GM19023 (cell line): ENCODE measurements at regions not wholly inside any gene's neighbourhood (a gene's known extent, or its start where the extent isn't known, plus 50 kb on each side); places are given as distances from the start of the nearest gene placed in this dataset.
A peak's percentile ranks its signal among the peaks of the same experiment; 100 is the strongest.

Experiments
- ATAC-seq: cut with Tn5 transposase; IDR thresholded peaks from one replicate; pipeline ENCODE4 v1.9.1; 2021; ENCODE audit warnings: mild to moderate bottlenecking, moderate library complexity; ENCODE audit not compliant: unreplicated experiment

GRCh38 chr12:88251798-88252197 is 109.7 kb downstream of the TMTC3 start:
- ATAC-seq = no peak

- no peak for ATAC-seq
Measured at GRCh38 chr12:88253371-88253978, 111.4 kb downstream of the TMTC3 start.

- ATAC-seq = no peak
Measured at GRCh38 chr12:88255224-88255623, 113.1 kb downstream of the TMTC3 start.

GRCh38 chr12:88255847-88256246 is 113.7 kb downstream of the TMTC3 start:
- ATAC-seq = no peak

GRCh38 chr12:88258396-88258795 is 116.3 kb downstream of the TMTC3 start:
- ATAC-seq = no peak

GRCh38 chr12:88266806-88267360 is 124.8 kb downstream of the TMTC3 start:
- no peak for ATAC-seq

- no peak for ATAC-seq
Measured at GRCh38 chr12:88267630-88268029, 125.5 kb downstream of the TMTC3 start.

- ATAC-seq = no peak
Measured at GRCh38 chr12:88272456-88272855, 130.3 kb downstream of the TMTC3 start.

- no peak for ATAC-seq
Measured at GRCh38 chr12:88273450-88273849, 131.3 kb downstream of the TMTC3 start.

- no peak for ATAC-seq
Measured at GRCh38 chr12:88273875-88274274, 131.8 kb downstream of the TMTC3 start.

GRCh38 chr12:88291498-88292131 is 149.5 kb downstream of the TMTC3 start:
- ATAC-seq = no peak

GRCh38 chr12:88298014-88298682 is 156.0 kb downstream of the TMTC3 start:
- no peak for ATAC-seq

- ATAC-seq = peak; percentile 37
Measured at GRCh38 chr12:88298761-88299242, 156.7 kb downstream of the TMTC3 start.

- ATAC-seq = peak; percentile 97
Measured at GRCh38 chr12:88299567-88300101, 157.5 kb downstream of the TMTC3 start.

- no peak for ATAC-seq
Measured at GRCh38 chr12:88300931-88301330, 158.8 kb downstream of the TMTC3 start.

GRCh38 chr12:88303335-88303734 is 161.2 kb downstream of the TMTC3 start:
- no peak for ATAC-seq

GRCh38 chr12:88305254-88305890 is 163.3 kb downstream of the TMTC3 start:
- ATAC-seq = no peak

- ATAC-seq = no peak
Measured at GRCh38 chr12:88306471-88307069, 164.5 kb downstream of the TMTC3 start.

- no peak for ATAC-seq
Measured at GRCh38 chr12:88307961-88308360, 165.9 kb downstream of the TMTC3 start.

GRCh38 chr12:88308825-88309224 is 166.7 kb downstream of the TMTC3 start:
- no peak for ATAC-seq

GRCh38 chr12:88309546-88309945 is 167.4 kb downstream of the TMTC3 start:
- ATAC-seq = no peak
